ENCODE measurements at regions not wholly inside any gene's neighbourhood (a gene's known extent, or its start where the extent isn't known, plus 50 kb on each side); places are given as distances from the start of the nearest gene placed in this dataset.

- Histone ChIP-seq H3K4me3 (replicated peaks; ENCODE audit: low read depth, low read length) (no peak overlapping the region), H3K36me3 (ENCODE audit: control insufficient read depth, insufficient read depth, low read length) (no peaks in the 10 kb centered on the region), H3K27me3 (replicated peaks; ENCODE audit: control insufficient read depth, insufficient read depth, low read length) (no peaks in the 10 kb centered on the region; the same call in 1 of the 2 replicates)
- TF ChIP-seq, protein P1, sequence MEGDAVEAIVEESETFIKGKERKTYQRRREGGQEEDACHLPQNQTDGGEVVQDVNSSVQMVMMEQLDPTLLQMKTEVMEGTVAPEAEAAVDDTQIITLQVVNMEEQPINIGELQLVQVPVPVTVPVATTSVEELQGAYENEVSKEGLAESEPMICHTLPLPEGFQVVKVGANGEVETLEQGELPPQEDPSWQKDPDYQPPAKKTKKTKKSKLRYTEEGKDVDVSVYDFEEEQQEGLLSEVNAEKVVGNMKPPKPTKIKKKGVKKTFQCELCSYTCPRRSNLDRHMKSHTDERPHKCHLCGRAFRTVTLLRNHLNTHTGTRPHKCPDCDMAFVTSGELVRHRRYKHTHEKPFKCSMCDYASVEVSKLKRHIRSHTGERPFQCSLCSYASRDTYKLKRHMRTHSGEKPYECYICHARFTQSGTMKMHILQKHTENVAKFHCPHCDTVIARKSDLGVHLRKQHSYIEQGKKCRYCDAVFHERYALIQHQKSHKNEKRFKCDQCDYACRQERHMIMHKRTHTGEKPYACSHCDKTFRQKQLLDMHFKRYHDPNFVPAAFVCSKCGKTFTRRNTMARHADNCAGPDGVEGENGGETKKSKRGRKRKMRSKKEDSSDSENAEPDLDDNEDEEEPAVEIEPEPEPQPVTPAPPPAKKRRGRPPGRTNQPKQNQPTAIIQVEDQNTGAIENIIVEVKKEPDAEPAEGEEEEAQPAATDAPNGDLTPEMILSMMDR (IDR thresholded peaks at IDR 0.05; ENCODE audit: insufficient read depth, low read length, poor library complexity, severe bottlenecking), result no peak
- DNase-seq (ENCODE audit: extremely low read depth, insufficient read length), result no peak
Measured at GRCh38 chr5:158063052-158063451, 204.1 kb upstream of the CLINT1 start.

GRCh38 chr5:158061451-158061850, 202.5 kb upstream of the CLINT1 start:
- Histone ChIP-seq H3K4me3 (replicated peaks; ENCODE audit: low read depth, low read length) (no peak overlapping the region), H3K36me3 (ENCODE audit: control insufficient read depth, insufficient read depth, low read length) (no peaks in the 10 kb centered on the region), H3K27me3 (replicated peaks; ENCODE audit: control insufficient read depth, insufficient read depth, low read length) (no peaks in the 10 kb centered on the region; the same call in 1 of the 2 replicates)
- TF ChIP-seq, protein P1 (IDR thresholded peaks at IDR 0.05; ENCODE audit: insufficient read depth, low read length, poor library complexity, severe bottlenecking), result no peak
- no peak for DNase-seq (ENCODE audit: extremely low read depth, insufficient read length)

DNA sequence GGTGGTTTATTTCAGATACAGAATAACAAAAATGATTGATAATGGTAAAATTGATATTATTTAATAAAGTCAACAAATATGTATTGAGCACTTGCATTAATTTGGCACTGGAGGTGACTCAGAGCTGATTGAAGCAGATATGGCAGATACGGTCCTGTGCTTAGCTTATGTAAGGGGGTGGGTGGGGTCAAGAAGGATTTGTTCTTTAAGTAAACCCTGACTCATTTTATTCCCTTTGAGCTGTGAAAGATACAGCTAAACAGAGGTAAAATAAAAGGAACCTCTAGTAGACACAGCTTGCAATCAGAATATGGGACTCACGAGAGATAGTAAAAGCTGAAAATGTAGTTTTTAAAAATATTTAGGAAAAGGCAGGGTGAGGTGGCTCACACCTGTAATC, 201.3 kb upstream of the CLINT1 start:
- no peak overlapping the region for H3K4me3 ChIP-seq (replicated peaks; ENCODE audit: low read depth, low read length)
- DNase-seq (ENCODE audit: extremely low read depth, insufficient read length), result no peak
- no peaks in the 10 kb centered on the region; the same call in 1 of the 2 replicates for H3K27me3 ChIP-seq (replicated peaks; ENCODE audit: control insufficient read depth, insufficient read depth, low read length)
- H3K36me3 ChIP-seq (ENCODE audit: control insufficient read depth, insufficient read depth, low read length), result no peaks in the 10 kb centered on the region
- TF ChIP-seq, protein P1 (IDR thresholded peaks at IDR 0.05; ENCODE audit: insufficient read depth, low read length, poor library complexity, severe bottlenecking), result no peak

DNA sequence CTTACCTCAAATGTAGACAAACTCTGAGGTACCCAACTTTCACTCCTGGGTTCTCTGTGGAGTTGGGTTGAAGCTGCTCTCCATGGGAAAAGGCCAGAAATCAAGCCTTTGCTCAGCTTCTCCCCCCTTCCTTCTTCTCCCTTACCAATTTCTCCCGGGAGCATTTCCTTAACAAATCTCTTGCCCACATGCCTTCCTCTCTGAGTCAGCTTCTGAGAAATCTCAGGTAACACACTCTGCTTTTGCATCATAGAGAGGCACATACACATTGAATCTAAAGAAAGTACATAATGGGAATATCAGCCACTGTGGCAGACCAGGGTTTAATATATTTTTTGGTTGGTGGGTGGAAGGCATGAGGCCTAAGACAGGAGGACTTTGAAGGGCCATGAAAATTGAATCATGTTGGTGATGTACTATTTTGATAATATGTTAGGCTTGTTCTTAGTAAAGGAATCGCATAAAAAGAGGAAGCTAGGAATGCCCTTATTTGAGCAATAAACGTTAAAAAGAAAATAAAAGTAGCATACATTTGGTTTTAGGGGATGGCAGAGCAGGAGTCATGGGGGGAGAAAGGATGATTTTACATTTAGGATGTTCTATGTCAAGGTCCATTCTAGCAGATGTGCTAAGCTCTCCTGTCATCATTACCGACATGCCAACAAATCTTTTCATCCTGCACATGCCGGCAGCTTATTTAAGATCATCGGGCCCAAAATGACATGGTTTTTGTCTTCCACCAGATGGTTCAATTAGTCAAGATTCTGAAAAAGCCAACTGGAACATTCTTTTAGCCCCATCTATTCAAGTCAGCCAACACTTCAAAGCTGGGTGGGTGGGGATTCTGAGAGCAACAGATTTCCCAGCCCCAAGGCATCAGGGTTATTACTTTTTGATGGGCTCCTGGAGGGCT, 199.5 kb upstream of the CLINT1 start:
- Histone ChIP-seq H3K36me3 (ENCODE audit: control insufficient read depth, insufficient read depth, low read length) (no peaks in the 10 kb centered on the region), H3K27me3 (replicated peaks; ENCODE audit: control insufficient read depth, insufficient read depth, low read length) (no peaks in the 10 kb centered on the region; the same call in 1 of the 2 replicates), H3K4me3 (replicated peaks; ENCODE audit: low read depth, low read length) (no peak overlapping the region)
- DNase-seq (ENCODE audit: extremely low read depth, insufficient read length), result no peak
- TF ChIP-seq, protein P1 (IDR thresholded peaks at IDR 0.05; ENCODE audit: insufficient read depth, low read length, poor library complexity, severe bottlenecking), result no peak

GRCh38 chr5:158056130-158056825, 197.3 kb upstream of the CLINT1 start:
- Histone ChIP-seq H3K36me3 (ENCODE audit: control insufficient read depth, insufficient read depth, low read length) (no peaks in the 10 kb centered on the region), H3K4me3 (replicated peaks; ENCODE audit: low read depth, low read length) (no peak overlapping the region), H3K27me3 (replicated peaks; ENCODE audit: control insufficient read depth, insufficient read depth, low read length) (no peaks in the 10 kb centered on the region; the same call in 1 of the 2 replicates)
- no peak for DNase-seq (ENCODE audit: extremely low read depth, insufficient read length)
- TF ChIP-seq, protein P1 (IDR thresholded peaks at IDR 0.05; ENCODE audit: insufficient read depth, low read length, poor library complexity, severe bottlenecking), result no peak

All from GM06990 (cell line).